OCI-LY1 (cell line): ENCODE measurements at regions not wholly inside any gene's neighbourhood (a gene's known extent, or its start where the extent isn't known, plus 50 kb on each side); places are given as distances from the start of the nearest gene placed in this dataset.

Experiments used
- H2AFZ ChIP-seq: fragments of 200-600 bp; sonication (generic), shearing (Covaris generic); 2 replicates; pipeline ENCODE4 v1.6.0; 2014; ENCODE audit warnings: antibody characterized with exemption, mild to moderate bottlenecking, low read length
- H3F3A ChIP-seq: fragments of 200-600 bp; sonication (generic), shearing (Covaris generic); 2 replicates; pipeline ENCODE4 v1.6.0; 2014; ENCODE audit warnings: mild to moderate bottlenecking, antibody characterized with exemption, low read length, moderate library complexity; ENCODE audit not compliant: insufficient read depth
- H3K27ac ChIP-seq: fragments of 200-600 bp; sonication (generic); 2 replicates; pipeline ENCODE4 v1.5.1; 2014; ENCODE audit warnings: low read length, mixed run types, mild to moderate bottlenecking, low read depth; ENCODE audit not compliant: poor library complexity, severe bottlenecking
- H3K27me3 ChIP-seq: fragments of 200-600 bp; sonication (generic); 2 replicates; pipeline ENCODE4 v1.6.0; 2014; ENCODE audit warnings: antibody characterized with exemption, mild to moderate bottlenecking, low read length, moderate library complexity; ENCODE audit not compliant: insufficient read depth
- H3K36me3 ChIP-seq: fragments of 200-600 bp; sonication (generic); 2 replicates; pipeline ENCODE4 v1.6.1; 2014; ENCODE audit warnings: mild to moderate bottlenecking, antibody characterized with exemption, low read length, moderate library complexity, mixed read lengths; ENCODE audit not compliant: insufficient read depth
- H3K4me1 ChIP-seq: fragments of 200-600 bp; sonication (generic); 2 replicates; pipeline ENCODE4 v1.5.1; 2014; ENCODE audit warnings: mild to moderate bottlenecking, low read length, moderate library complexity; ENCODE audit not compliant: insufficient read depth, severe bottlenecking
- H3K4me2 ChIP-seq: fragments of 200-600 bp; sonication (generic), shearing (Covaris generic); 2 replicates; pipeline ENCODE4 v1.6.1; 2014; ENCODE audit warnings: low read length
- H3K4me3 ChIP-seq: fragments of 200-600 bp; sonication (generic); 2 replicates; pipeline ENCODE4 v1.5.1; 2014; ENCODE audit warnings: low read length, low read depth, mild to moderate bottlenecking, mixed read lengths; ENCODE audit not compliant: poor library complexity, severe bottlenecking
- H3K79me2 ChIP-seq: fragments of 200-600 bp; shearing (Covaris generic); 2 replicates; pipeline ENCODE4 v1.6.1; 2016; ENCODE audit warnings: mixed run types, low read length, mixed read lengths; ENCODE audit not compliant: insufficient read depth
- H3K9ac ChIP-seq: fragments of 200-600 bp; sonication (generic), shearing (Covaris generic); 2 replicates; pipeline ENCODE4 v1.6.1; 2014; ENCODE audit warnings: mild to moderate bottlenecking, low read length, mixed read lengths
- H3K9me2 ChIP-seq: fragments of 200-600 bp; sonication (generic), shearing (Covaris generic); 2 replicates; pipeline ENCODE4 v1.6.1; 2014; ENCODE audit warnings: low read depth, mild to moderate bottlenecking, low read length, mixed read lengths
- H3K9me3 ChIP-seq: fragments of 200-600 bp; shearing (Covaris generic); 2 replicates; pipeline ENCODE4 v1.6.1; 2014; ENCODE audit warnings: low read length, mixed read lengths
- H4K20me1 ChIP-seq: fragments of 200-600 bp; sonication (generic), shearing (Covaris generic); 2 replicates; pipeline ENCODE4 v1.6.0; 2016; ENCODE audit warnings: mild to moderate bottlenecking, low read length; ENCODE audit not compliant: insufficient read depth
- EZH2 ChIP-seq: fragments of 200-600 bp; sonication (generic), shearing (Covaris generic); IDR thresholded peaks from 2 replicates; pipeline ENCODE4 v1.8.0; 2017; ENCODE audit warnings: borderline replicate concordance, mixed run types, mild to moderate bottlenecking, antibody characterized with exemption, low read length, moderate library complexity, mixed read lengths
- TF ChIP-seq, protein P1 (sequence below): fragments of 200-600 bp; sonication (generic), shearing (Covaris generic); IDR thresholded peaks from 2 replicates; pipeline ENCODE4 v1.5.1; 2017; ENCODE audit warnings: mild to moderate bottlenecking, antibody characterized with exemption, low read length, moderate library complexity, mixed read lengths

- Histone ChIP-seq H4K20me1 (no peaks in the 10 kb centered on the region), H3K36me3 (no peaks in the 10 kb centered on the region), H3K9ac (no peak overlapping the region), H3K4me2 (no peak overlapping the region), H3K4me1 (no peaks in the 10 kb centered on the region), H3K27ac (no peak overlapping the region), H3K27me3 (no peaks in the 10 kb centered on the region), H3K4me3 (no peak overlapping the region), H3K9me3 (no peaks in the 10 kb centered on the region), H3K79me2 (no peaks in the 10 kb centered on the region), H3F3A (no peaks in the 10 kb centered on the region), H2AFZ (no peak overlapping the region), H3K9me2 (no peaks in the 10 kb centered on the region)
- TF ChIP-seq, protein P1, sequence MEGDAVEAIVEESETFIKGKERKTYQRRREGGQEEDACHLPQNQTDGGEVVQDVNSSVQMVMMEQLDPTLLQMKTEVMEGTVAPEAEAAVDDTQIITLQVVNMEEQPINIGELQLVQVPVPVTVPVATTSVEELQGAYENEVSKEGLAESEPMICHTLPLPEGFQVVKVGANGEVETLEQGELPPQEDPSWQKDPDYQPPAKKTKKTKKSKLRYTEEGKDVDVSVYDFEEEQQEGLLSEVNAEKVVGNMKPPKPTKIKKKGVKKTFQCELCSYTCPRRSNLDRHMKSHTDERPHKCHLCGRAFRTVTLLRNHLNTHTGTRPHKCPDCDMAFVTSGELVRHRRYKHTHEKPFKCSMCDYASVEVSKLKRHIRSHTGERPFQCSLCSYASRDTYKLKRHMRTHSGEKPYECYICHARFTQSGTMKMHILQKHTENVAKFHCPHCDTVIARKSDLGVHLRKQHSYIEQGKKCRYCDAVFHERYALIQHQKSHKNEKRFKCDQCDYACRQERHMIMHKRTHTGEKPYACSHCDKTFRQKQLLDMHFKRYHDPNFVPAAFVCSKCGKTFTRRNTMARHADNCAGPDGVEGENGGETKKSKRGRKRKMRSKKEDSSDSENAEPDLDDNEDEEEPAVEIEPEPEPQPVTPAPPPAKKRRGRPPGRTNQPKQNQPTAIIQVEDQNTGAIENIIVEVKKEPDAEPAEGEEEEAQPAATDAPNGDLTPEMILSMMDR = no peak
- TF ChIP-seq EZH2 = no peak
These were observed 183.0 kb upstream of the FOXF1 start for GRCh38 chr16:86327321-86327720.

DNA sequence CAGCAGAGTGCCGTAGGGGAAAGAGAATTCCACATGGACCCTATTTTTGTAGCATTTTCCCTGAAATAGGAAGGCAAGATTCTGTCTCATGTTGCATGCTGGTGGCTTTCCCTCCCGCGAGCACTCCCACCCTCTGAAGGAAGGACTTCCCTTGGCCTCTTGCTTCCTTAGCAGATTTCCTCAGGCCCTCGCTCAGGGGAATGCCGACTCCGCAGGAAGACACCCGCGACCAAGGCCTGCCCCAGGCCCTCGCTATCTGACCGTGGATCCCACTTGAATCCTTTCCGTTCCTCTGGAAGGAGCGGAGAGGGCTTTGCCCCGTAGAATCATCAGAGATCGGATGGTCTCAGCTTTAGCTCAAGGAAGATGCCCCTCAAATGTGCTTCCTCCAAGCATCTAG lies 179.4 kb upstream of the FOXF1 start:
- Histone ChIP-seq H3F3A (no peaks in the 10 kb centered on the region), H3K4me2 (no peak overlapping the region), H3K9me3 (no peaks in the 10 kb centered on the region), H3K9me2 (no peaks in the 10 kb centered on the region), H3K4me3 (no peak overlapping the region), H3K9ac (no peak overlapping the region), H4K20me1 (no peaks in the 10 kb centered on the region), H3K79me2 (no peaks in the 10 kb centered on the region), H3K4me1 (no peaks in the 10 kb centered on the region), H3K27me3 (no peaks in the 10 kb centered on the region), H3K36me3 (no peaks in the 10 kb centered on the region), H2AFZ (no peak overlapping the region), H3K27ac (no peak overlapping the region)
- TF ChIP-seq, protein P1 = no peak
- no peak for TF ChIP-seq EZH2

GRCh38 chr16:86334079-86334635 lies 176.2 kb upstream of the FOXF1 start:
- Histone ChIP-seq H4K20me1 (no peaks in the 10 kb centered on the region), H3K36me3 (no peaks in the 10 kb centered on the region), H3K9ac (no peak overlapping the region), H3K79me2 (no peaks in the 10 kb centered on the region), H3K9me2 (no peaks in the 10 kb centered on the region), H3K4me2 (no peak overlapping the region), H3K9me3 (no peaks in the 10 kb centered on the region), H3K27me3 (no peaks in the 10 kb centered on the region), H2AFZ (no peak overlapping the region), H3F3A (no peaks in the 10 kb centered on the region), H3K4me3 (no peak overlapping the region), H3K27ac (no peak overlapping the region), H3K4me1 (no peaks in the 10 kb centered on the region)
- TF ChIP-seq EZH2 = no peak
- TF ChIP-seq, protein P1 = no peak
